SK-N-SH treated with all-trans-retinoic acid at 6 μM for 48 hours (cell line): ENCODE measurements at regions not wholly inside any gene's neighbourhood (a gene's known extent, or its start where the extent isn't known, plus 50 kb on each side); places are given as distances from the start of the nearest gene placed in this dataset.

Experiments
- ATAC-seq: fragments of 200-7000 bp; cut with Tn5 transposase; 3 replicates; pipeline ENCODE4 v1.9.1; 2020; ENCODE audit warnings: mild to moderate bottlenecking, moderate library complexity
- ARNTL ChIP-seq: fragments of 450-650 bp; formaldehyde crosslinking; IDR thresholded peaks from 2 replicates; pipeline ENCODE4 v1.5.0; 2020; ENCODE audit warnings: low read depth, mild to moderate bottlenecking, moderate library complexity, borderline replicate concordance
- BACH2 ChIP-seq: fragments of 250-450 bp; sonication (Bioruptor Pico); IDR thresholded peaks from 2 replicates; pipeline ENCODE4 v1.9.0; 2021; ENCODE audit warnings: mild to moderate bottlenecking, borderline replicate concordance
- CREB5 ChIP-seq: fragments of 250-450 bp; sonication (Bioruptor Pico); IDR thresholded peaks from 2 replicates; pipeline ENCODE4 v1.5.1; 2020; ENCODE audit warnings: low read depth, mild to moderate bottlenecking, moderate library complexity
- CSDC2 ChIP-seq: fragments of 250-450 bp; sonication (Bioruptor Pico); IDR thresholded peaks from 2 replicates; pipeline ENCODE4 v1.5.0; 2020; ENCODE audit warnings: mild to moderate bottlenecking, moderate library complexity
- ESRRG ChIP-seq: fragments of 250-450 bp; sonication (Bioruptor Pico); IDR thresholded peaks from 2 replicates; pipeline ENCODE4 v1.6.1; 2021; ENCODE audit warnings: mild to moderate bottlenecking
- OSR1 ChIP-seq: fragments of 250-450 bp; sonication (Bioruptor Pico); IDR thresholded peaks from 2 replicates; pipeline ENCODE4 v1.8.0; 2022; ENCODE audit warnings: moderate library complexity, mild to moderate bottlenecking, inconsistent platforms
- PATZ1 ChIP-seq: fragments of 250-450 bp; sonication (Bioruptor Pico); IDR thresholded peaks from 2 replicates; pipeline ENCODE4 v1.8.0; 2020; ENCODE audit warnings: mild to moderate bottlenecking, moderate library complexity, borderline replicate concordance
- PPARA ChIP-seq: fragments of 250-450 bp; sonication (Bioruptor Pico); IDR thresholded peaks from 2 replicates; pipeline ENCODE4 v1.5.0; 2020; ENCODE audit warnings: mild to moderate bottlenecking, borderline replicate concordance
- SNAI2 ChIP-seq: fragments of 250-450 bp; sonication (Bioruptor Pico); IDR thresholded peaks from 2 replicates; pipeline ENCODE4 v1.5.0; 2020; ENCODE audit warnings: mild to moderate bottlenecking, moderate library complexity
- TOX ChIP-seq: fragments of 250-450 bp; sonication (Bioruptor Pico); IDR thresholded peaks from 2 replicates; pipeline ENCODE4 v1.8.0; 2021; ENCODE audit warnings: mild to moderate bottlenecking, moderate library complexity, borderline replicate concordance
- TSHZ2 ChIP-seq: fragments of 250-450 bp; sonication (Bioruptor Pico); IDR thresholded peaks from 2 replicates; pipeline ENCODE4 v1.5.0; 2020; ENCODE audit warnings: mild to moderate bottlenecking, moderate library complexity
- ZFP3 ChIP-seq: fragments of 250-450 bp; sonication (Bioruptor Pico); IDR thresholded peaks from 2 replicates; pipeline ENCODE4 v1.5.0; 2020; ENCODE audit warnings: mild to moderate bottlenecking, moderate library complexity
- ZFP30 ChIP-seq: fragments of 450-650 bp; formaldehyde crosslinking; IDR thresholded peaks from 2 replicates; pipeline ENCODE4 v1.5.0; 2022; ENCODE audit warnings: mild to moderate bottlenecking, moderate library complexity
- ZNF565 ChIP-seq: fragments of 450-650 bp; formaldehyde crosslinking; conservative IDR thresholded peaks from 2 replicates; pipeline ENCODE4 v1.5.0; 2020; ENCODE audit warnings: low read depth, mild to moderate bottlenecking, moderate library complexity
- ZNF70 ChIP-seq: fragments of 450-650 bp; formaldehyde crosslinking; IDR thresholded peaks from 2 replicates; pipeline ENCODE4 v1.5.0; 2020; ENCODE audit warnings: mild to moderate bottlenecking, moderate library complexity
- ZNF8 ChIP-seq: fragments of 450-650 bp; formaldehyde crosslinking; IDR thresholded peaks from 2 replicates; pipeline ENCODE4 v1.5.0; 2020; ENCODE audit warnings: mild to moderate bottlenecking, moderate library complexity
- TF ChIP-seq, protein P1 (sequence below): fragments of 250-450 bp; sonication (Bioruptor Pico); IDR thresholded peaks from 2 replicates; pipeline ENCODE4 v1.5.1; 2021; ENCODE audit warnings: mild to moderate bottlenecking, moderate library complexity
- TF ChIP-seq, protein P2 (sequence below): fragments of 250-450 bp; sonication (Bioruptor Pico); IDR thresholded peaks from 2 replicates; pipeline ENCODE4 v1.8.0; 2021; ENCODE audit warnings: low read depth, mild to moderate bottlenecking, moderate library complexity, borderline replicate concordance

DNA sequence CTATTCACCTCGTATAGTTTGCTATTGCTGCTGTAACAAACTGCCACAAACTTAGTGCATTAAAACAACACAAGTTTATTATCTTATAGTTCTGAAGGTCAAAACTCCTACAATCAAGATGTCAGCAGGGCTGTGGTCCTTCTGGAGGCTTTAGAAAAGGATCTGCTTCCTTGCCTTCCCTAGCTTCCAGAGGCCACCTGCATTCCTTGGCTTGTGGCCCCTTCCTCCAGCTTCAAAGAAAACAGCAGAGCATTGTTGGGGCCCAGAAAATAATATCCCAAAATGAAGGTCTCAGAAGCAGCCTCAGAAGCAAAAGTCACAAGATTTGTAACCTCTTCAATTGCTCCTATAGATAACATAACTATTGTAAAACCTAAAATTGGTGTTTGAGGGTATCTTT, 100.6 kb downstream of the HNRNPLL start:
- ATAC-seq, result no peak
- TF ChIP-seq ZNF565 (CRISPR knock-in tag) (no peak), ZFP30 (CRISPR knock-in tag) (no peak), ESRRG (CRISPR knock-in tag) (no peak), OSR1 (CRISPR knock-in tag) (no peak), ZNF8 (CRISPR knock-in tag) (no peak), CSDC2 (no peak)
- TF ChIP-seq, protein P1, sequence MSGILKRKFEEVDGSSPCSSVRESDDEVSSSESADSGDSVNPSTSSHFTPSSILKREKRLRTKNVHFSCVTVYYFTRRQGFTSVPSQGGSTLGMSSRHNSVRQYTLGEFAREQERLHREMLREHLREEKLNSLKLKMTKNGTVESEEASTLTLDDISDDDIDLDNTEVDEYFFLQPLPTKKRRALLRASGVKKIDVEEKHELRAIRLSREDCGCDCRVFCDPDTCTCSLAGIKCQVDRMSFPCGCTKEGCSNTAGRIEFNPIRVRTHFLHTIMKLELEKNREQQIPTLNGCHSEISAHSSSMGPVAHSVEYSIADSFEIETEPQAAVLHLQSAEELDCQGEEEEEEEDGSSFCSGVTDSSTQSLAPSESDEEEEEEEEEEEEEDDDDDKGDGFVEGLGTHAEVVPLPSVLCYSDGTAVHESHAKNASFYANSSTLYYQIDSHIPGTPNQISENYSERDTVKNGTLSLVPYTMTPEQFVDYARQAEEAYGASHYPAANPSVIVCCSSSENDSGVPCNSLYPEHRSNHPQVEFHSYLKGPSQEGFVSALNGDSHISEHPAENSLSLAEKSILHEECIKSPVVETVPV (CRISPR knock-in tag), result no peak
- TF ChIP-seq, protein P2, sequence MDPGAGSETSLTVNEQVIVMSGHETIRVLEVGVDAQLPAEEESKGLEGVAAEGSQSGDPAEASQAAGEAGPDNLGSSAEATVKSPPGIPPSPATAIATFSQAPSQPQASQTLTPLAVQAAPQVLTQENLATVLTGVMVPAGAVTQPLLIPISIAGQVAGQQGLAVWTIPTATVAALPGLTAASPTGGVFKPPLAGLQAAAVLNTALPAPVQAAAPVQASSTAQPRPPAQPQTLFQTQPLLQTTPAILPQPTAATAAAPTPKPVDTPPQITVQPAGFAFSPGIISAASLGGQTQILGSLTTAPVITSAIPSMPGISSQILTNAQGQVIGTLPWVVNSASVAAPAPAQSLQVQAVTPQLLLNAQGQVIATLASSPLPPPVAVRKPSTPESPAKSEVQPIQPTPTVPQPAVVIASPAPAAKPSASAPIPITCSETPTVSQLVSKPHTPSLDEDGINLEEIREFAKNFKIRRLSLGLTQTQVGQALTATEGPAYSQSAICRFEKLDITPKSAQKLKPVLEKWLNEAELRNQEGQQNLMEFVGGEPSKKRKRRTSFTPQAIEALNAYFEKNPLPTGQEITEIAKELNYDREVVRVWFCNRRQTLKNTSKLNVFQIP (CRISPR knock-in tag), result no peak
- TF ChIP-seq, all 23 proteins: peak for 0

DNA sequence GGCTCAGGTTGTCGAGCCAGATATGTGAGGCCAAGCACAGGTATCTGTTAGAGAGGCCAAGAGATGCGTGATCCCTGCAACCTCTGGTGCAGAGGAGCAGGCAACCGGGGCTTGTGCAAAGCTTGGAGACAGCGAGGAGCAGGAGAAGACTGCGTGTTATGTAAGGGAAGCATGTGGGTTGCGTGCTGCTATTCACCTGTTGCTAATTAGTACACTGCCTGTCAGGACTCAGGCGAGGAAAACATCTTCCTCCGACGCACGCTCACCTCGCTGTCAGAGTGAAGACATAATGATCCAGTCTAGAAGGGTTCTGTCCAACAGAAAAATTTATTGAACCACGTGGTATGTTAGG, 102.5 kb downstream of the HNRNPLL start:
- ATAC-seq, result no peak
- TF ChIP-seq CREB5 (CRISPR knock-in tag) (no peak), CSDC2 (no peak), BACH2 (CRISPR knock-in tag) (no peak), TSHZ2 (CRISPR knock-in tag) (no peak), PPARA (CRISPR knock-in tag) (no peak), TOX (CRISPR knock-in tag) (no peak), ZFP3 (CRISPR knock-in tag) (no peak), OSR1 (CRISPR knock-in tag) (no peak), ESRRG (CRISPR knock-in tag) (no peak), ARNTL (CRISPR knock-in tag) (no peak), ZNF565 (CRISPR knock-in tag) (no peak), PATZ1 (CRISPR knock-in tag) (no peak)
- TF ChIP-seq, protein P1 (CRISPR knock-in tag), result no peak
- TF ChIP-seq, all 23 proteins: peak for 0

DNA sequence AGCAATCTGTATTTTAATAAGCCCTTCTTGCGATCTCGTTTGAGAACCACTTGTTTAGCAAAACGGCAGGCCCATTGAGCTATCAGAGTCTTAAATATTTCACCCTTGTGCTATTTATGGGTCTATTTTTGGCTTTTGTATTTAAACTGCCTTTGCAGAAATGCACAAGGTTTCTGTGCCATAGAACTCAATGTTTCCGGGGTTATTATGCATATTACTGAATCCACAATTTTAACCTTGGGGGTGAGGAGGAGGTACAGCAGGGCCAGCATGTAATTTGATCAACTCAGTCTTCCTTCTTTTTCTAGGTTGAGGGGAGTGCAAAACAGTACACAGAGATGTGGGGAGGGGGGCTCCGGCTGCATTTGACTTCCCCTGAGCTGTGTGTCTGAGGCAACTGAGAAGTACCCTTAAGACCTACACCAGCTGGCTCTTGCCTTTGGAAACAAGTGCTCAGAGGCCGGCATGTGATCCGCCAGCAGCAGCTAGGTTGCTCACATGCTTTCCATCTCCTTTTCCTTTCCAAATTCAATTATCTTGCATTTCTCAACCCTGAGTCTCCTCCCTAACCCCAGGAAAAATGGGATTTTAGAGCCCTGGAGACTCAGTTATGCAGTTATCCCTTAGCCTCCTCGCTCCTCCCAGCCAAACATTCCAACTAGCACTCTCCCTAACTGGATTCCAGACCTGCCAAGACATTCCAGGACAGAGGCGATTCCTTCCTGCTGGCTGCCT, 103.0 kb downstream of the HNRNPLL start:
- peak; percentile 82 for ATAC-seq
- TF ChIP-seq ZFP30 (CRISPR knock-in tag) (no peak), CSDC2 (no peak), ZNF565 (CRISPR knock-in tag) (no peak), ZNF70 (CRISPR knock-in tag) (no peak), SNAI2 (no peak), TSHZ2 (CRISPR knock-in tag) (no peak), PATZ1 (CRISPR knock-in tag) (no peak)
- TF ChIP-seq, protein P1 (CRISPR knock-in tag), result no peak
